Hepatocyte (in vitro differentiated cells): ENCODE measurements at regions not wholly inside any gene's neighbourhood (a gene's known extent, or its start where the extent isn't known, plus 50 kb on each side); places are given as distances from the start of the nearest gene placed in this dataset.

Source experiments
- CTCF ChIP-seq: fragments of 200-600 bp; sonication (generic); IDR thresholded peaks from 2 replicates; pipeline ENCODE4 v1.5.1; 2016; ENCODE audit warnings: antibody characterized with exemption, mild to moderate bottlenecking; ENCODE audit not compliant: poor library complexity
- EZH2 ChIP-seq: fragments of 200-600 bp; sonication (generic); IDR thresholded peaks from 2 replicates; pipeline ENCODE4 v1.6.1; 2016; ENCODE audit warnings: antibody characterized with exemption, mild to moderate bottlenecking, borderline replicate concordance

GRCh38 chr3:181311186-181311585 lies 321.6 kb upstream of the DNAJC19 start:
- TF ChIP-seq EZH2 (no peak), CTCF (no peak)
